ENCODE measurements at regions not wholly inside any gene's neighbourhood (a gene's known extent, or its start where the extent isn't known, plus 50 kb on each side); places are given as distances from the start of the nearest gene placed in this dataset.

DNA sequence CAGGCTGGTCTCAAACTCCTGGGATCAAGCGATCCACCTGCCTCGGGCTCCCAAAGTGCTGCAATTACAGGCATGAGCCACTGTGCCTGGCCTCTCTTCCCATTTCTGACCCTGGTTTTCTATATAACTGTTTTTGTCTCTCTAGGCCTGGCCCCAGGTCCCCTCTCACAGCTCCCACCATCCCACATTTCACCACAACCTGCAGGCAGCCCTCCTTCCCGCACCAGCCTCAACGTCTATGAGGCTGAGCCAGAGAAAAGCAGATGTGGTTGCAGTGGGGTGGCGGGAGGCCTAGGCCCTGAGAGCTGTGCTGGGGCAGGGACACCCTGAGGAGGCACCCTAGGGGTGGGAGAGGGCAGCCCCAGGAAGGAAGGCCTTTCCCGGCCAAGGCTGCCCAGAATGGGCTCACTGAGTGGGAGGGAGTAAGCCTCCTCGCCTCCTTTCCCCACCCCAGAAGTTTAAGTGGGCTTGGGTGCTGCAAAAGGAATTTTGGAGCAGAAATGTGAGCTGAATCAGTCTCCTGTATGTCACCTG lies 99.7 kb downstream of the LSM3 start:
- Histone ChIP-seq H3K14ac (ENCODE audit: insufficient read depth, low read length) (peak overlapping the region; percentile 42), H3K18ac (ENCODE audit: insufficient read length, low read depth, low read length) (peak overlapping the region; percentile 70), H2BK120ac (ENCODE audit: low read depth, low read length, poor library complexity, severe bottlenecking) (no peak overlapping the region), H3K4me2 (ENCODE audit: insufficient read depth, insufficient read length, low read length) (no peak overlapping the region), H3K9me3 (ENCODE audit: control insufficient read depth, low read depth, low read length) (no peaks in the 10 kb centered on the region), H2BK12ac (ENCODE audit: insufficient read length, low read depth, low read length) (no peak overlapping the region), H2AFZ (ENCODE audit: low read length) (no peak overlapping the region), H3K27ac (ENCODE audit: insufficient read length, low read depth, low read length) (no peak overlapping the region), H4K91ac (ENCODE audit: insufficient read length, low read depth, low read length) (peak overlapping the region; percentile 52), H3K23me2 (ENCODE audit: insufficient read length, low read depth, low read length, poor library complexity, severe bottlenecking) (no peaks in the 10 kb centered on the region), H4K5ac (ENCODE audit: insufficient read length, low read depth, low read length) (no peak overlapping the region), H4K8ac (replicated peaks; ENCODE audit: insufficient read length, low read depth, low read length) (no peak overlapping the region), H3K56ac (ENCODE audit: insufficient read length, low read depth, low read length) (no peak overlapping the region), H3K23ac (ENCODE audit: insufficient read length, low read depth, low read length) (no peak overlapping the region), H3K4ac (ENCODE audit: low read depth, low read length) (peak overlapping the region; percentile 54; the same call in 1 of the 2 replicates), H3K27me3 (ENCODE audit: insufficient read depth, low read length) (no peaks in the 10 kb centered on the region), H3K79me2 (ENCODE audit: insufficient read depth, low read length) (no peaks in the 10 kb centered on the region), H3K79me1 (ENCODE audit: insufficient read depth, low read depth, low read length, poor library complexity, severe bottlenecking) (no peaks in the 10 kb centered on the region), H2BK5ac (ENCODE audit: insufficient read length, low read length) (no peak overlapping the region), H3K4me1 (ENCODE audit: insufficient read depth, low read length) (peaks cover under 1% of the 10 kb centered on the region; the same call in 1 of the 2 replicates), H2BK15ac (ENCODE audit: low read depth, low read length) (peak overlapping the region; percentile 28; the same call in 1 of the 2 replicates), H3T11ph (ENCODE audit: low read length) (no peak overlapping the region), H4K20me1 (ENCODE audit: control insufficient read depth, insufficient read depth, insufficient read length) (no peaks in the 10 kb centered on the region), H3K9ac (ENCODE audit: extremely low read depth, insufficient read length, low read length) (no peak overlapping the region), H2BK20ac (ENCODE audit: low read depth, low read length, poor library complexity, severe bottlenecking) (no peak overlapping the region), H2AK5ac (ENCODE audit: insufficient read length, low read length) (no peak overlapping the region)
- TF ChIP-seq, protein P1, sequence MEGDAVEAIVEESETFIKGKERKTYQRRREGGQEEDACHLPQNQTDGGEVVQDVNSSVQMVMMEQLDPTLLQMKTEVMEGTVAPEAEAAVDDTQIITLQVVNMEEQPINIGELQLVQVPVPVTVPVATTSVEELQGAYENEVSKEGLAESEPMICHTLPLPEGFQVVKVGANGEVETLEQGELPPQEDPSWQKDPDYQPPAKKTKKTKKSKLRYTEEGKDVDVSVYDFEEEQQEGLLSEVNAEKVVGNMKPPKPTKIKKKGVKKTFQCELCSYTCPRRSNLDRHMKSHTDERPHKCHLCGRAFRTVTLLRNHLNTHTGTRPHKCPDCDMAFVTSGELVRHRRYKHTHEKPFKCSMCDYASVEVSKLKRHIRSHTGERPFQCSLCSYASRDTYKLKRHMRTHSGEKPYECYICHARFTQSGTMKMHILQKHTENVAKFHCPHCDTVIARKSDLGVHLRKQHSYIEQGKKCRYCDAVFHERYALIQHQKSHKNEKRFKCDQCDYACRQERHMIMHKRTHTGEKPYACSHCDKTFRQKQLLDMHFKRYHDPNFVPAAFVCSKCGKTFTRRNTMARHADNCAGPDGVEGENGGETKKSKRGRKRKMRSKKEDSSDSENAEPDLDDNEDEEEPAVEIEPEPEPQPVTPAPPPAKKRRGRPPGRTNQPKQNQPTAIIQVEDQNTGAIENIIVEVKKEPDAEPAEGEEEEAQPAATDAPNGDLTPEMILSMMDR (conservative IDR thresholded peaks at IDR 0.05) = no peak
- Mint-ChIP-seq H3K9me3 (no peaks in the 10 kb centered on the region), H3K4me3 (no peak overlapping the region), H3K27ac (peak overlapping the region in 2 of 3 experiments; percentile 64 to 87; a peak in 2 of 7 replicates), H3K36me3 (ENCODE audit: insufficient read depth in 1 of 3, low read depth in 3 of 3) (no peaks in the 10 kb centered on the region), H3K4me1 (peaks cover 59 to 61% of the 10 kb centered on the region in 2 experiments), H3K27me3 (ENCODE audit: low read depth) (no peaks in the 10 kb centered on the region; the same call in 1 of the 2 replicates)
- WGBS (ENCODE audit: extremely low coverage, insufficient read length, low lambda C conversion rate) = no CpG with 5 or more reads among the region's 7 CpGs
- no peak for DNase-seq
